ENCODE measurements at regions not wholly inside any gene's neighbourhood (a gene's known extent, or its start where the extent isn't known, plus 50 kb on each side); places are given as distances from the start of the nearest gene placed in this dataset.

- Histone ChIP-seq H3K4me1 (ENCODE audit: control insufficient read depth in 2 of 2, insufficient read depth in 2 of 2, low read length in 1 of 2) (no peaks in the 10 kb centered on the region), H3K9me3 (ENCODE audit: control insufficient read depth in 2 of 2, insufficient read depth in 1 of 2, low read depth in 1 of 2, low read length in 1 of 2) (no peaks in the 10 kb centered on the region), H3K4me3 (ENCODE audit: low read depth in 1 of 2, low read length in 2 of 2) (no peak overlapping the region), H3K27me3 (ENCODE audit: control insufficient read depth in 1 of 2, insufficient read depth in 2 of 2, low read length in 2 of 2) (no peaks in the 10 kb centered on the region), H3K36me3 (ENCODE audit: control insufficient read depth in 2 of 2, insufficient read depth in 2 of 2, low read length in 1 of 2) (no peaks in the 10 kb centered on the region), H3K27ac (ENCODE audit: low read depth in 2 of 2, low read length in 1 of 2) (no peak overlapping the region)
- WGBS, 2 donors = 83 to 84% methylated on average over 3 of the region's 3 CpGs
Measured at GRCh38 chr2:58520903-58521302, 279.8 kb upstream of the FANCL start.

- Histone ChIP-seq H3K27ac (ENCODE audit: low read depth in 2 of 2, low read length in 1 of 2) (no peak overlapping the region), H3K4me3 (ENCODE audit: low read depth in 1 of 2, low read length in 2 of 2) (no peak overlapping the region), H3K36me3 (ENCODE audit: control insufficient read depth in 2 of 2, insufficient read depth in 2 of 2, low read length in 1 of 2) (no peaks in the 10 kb centered on the region), H3K27me3 (ENCODE audit: control insufficient read depth in 1 of 2, insufficient read depth in 2 of 2, low read length in 2 of 2) (no peaks in the 10 kb centered on the region), H3K4me1 (ENCODE audit: control insufficient read depth in 2 of 2, insufficient read depth in 2 of 2, low read length in 1 of 2) (no peaks in the 10 kb centered on the region), H3K9me3 (ENCODE audit: control insufficient read depth in 2 of 2, insufficient read depth in 1 of 2, low read depth in 1 of 2, low read length in 1 of 2) (no peaks in the 10 kb centered on the region)
- WGBS, 2 donors = 90 to 95% methylated on average over 2 of the region's 2 CpGs
Measured at GRCh38 chr2:58517881-58518280, 276.8 kb upstream of the FANCL start.

GRCh38 chr2:58516695-58517094, 275.6 kb upstream of the FANCL start:
- Histone ChIP-seq H3K4me1 (ENCODE audit: control insufficient read depth in 2 of 2, insufficient read depth in 2 of 2, low read length in 1 of 2) (no peaks in the 10 kb centered on the region), H3K27ac (ENCODE audit: low read depth in 2 of 2, low read length in 1 of 2) (no peak overlapping the region), H3K4me3 (ENCODE audit: low read depth in 1 of 2, low read length in 2 of 2) (no peak overlapping the region), H3K36me3 (ENCODE audit: control insufficient read depth in 2 of 2, insufficient read depth in 2 of 2, low read length in 1 of 2) (no peaks in the 10 kb centered on the region), H3K9me3 (ENCODE audit: control insufficient read depth in 2 of 2, insufficient read depth in 1 of 2, low read depth in 1 of 2, low read length in 1 of 2) (no peaks in the 10 kb centered on the region), H3K27me3 (ENCODE audit: control insufficient read depth in 1 of 2, insufficient read depth in 2 of 2, low read length in 2 of 2) (no peaks in the 10 kb centered on the region)
- 76 to 81% methylated on average over 3 of the region's 3 CpGs for WGBS, 2 donors

- H3K4me3 ChIP-seq (ENCODE audit: low read depth in 1 of 2, low read length in 2 of 2) = no peak overlapping the region
- no peak overlapping the region for H3K27ac ChIP-seq (ENCODE audit: low read depth in 2 of 2, low read length in 1 of 2)
- no peaks in the 10 kb centered on the region for H3K27me3 ChIP-seq (ENCODE audit: control insufficient read depth in 1 of 2, insufficient read depth in 2 of 2, low read length in 2 of 2)
- no peaks in the 10 kb centered on the region for H3K36me3 ChIP-seq (ENCODE audit: control insufficient read depth in 2 of 2, insufficient read depth in 2 of 2, low read length in 1 of 2)
- H3K9me3 ChIP-seq (ENCODE audit: control insufficient read depth in 2 of 2, insufficient read depth in 1 of 2, low read depth in 1 of 2, low read length in 1 of 2) = no peaks in the 10 kb centered on the region
- 90 to 93% methylated on average over 2 of the region's 2 CpGs for WGBS, 2 donors
- no peaks in the 10 kb centered on the region for H3K4me1 ChIP-seq (ENCODE audit: control insufficient read depth in 2 of 2, insufficient read depth in 2 of 2, low read length in 1 of 2)
Measured at GRCh38 chr2:58515827-58516573, 274.9 kb upstream of the FANCL start.

GRCh38 chr2:58514252-58514651, 273.1 kb upstream of the FANCL start:
- Histone ChIP-seq H3K27ac (ENCODE audit: low read depth in 2 of 2, low read length in 1 of 2) (no peak overlapping the region), H3K4me3 (ENCODE audit: low read depth in 1 of 2, low read length in 2 of 2) (no peak overlapping the region), H3K36me3 (ENCODE audit: control insufficient read depth in 2 of 2, insufficient read depth in 2 of 2, low read length in 1 of 2) (no peaks in the 10 kb centered on the region), H3K4me1 (ENCODE audit: control insufficient read depth in 2 of 2, insufficient read depth in 2 of 2, low read length in 1 of 2) (no peaks in the 10 kb centered on the region), H3K27me3 (ENCODE audit: control insufficient read depth in 1 of 2, insufficient read depth in 2 of 2, low read length in 2 of 2) (no peaks in the 10 kb centered on the region), H3K9me3 (ENCODE audit: control insufficient read depth in 2 of 2, insufficient read depth in 1 of 2, low read depth in 1 of 2, low read length in 1 of 2) (no peaks in the 10 kb centered on the region)

- no peak overlapping the region for H3K4me3 ChIP-seq (ENCODE audit: low read depth in 1 of 2, low read length in 2 of 2)
- H3K27ac ChIP-seq (ENCODE audit: low read depth in 2 of 2, low read length in 1 of 2) = no peak overlapping the region
- WGBS, 2 donors = 76 to 82% methylated on average over 1 of the region's 1 CpG
- no peaks in the 10 kb centered on the region for H3K27me3 ChIP-seq (ENCODE audit: control insufficient read depth in 1 of 2, insufficient read depth in 2 of 2, low read length in 2 of 2)
- H3K4me1 ChIP-seq (ENCODE audit: control insufficient read depth in 2 of 2, insufficient read depth in 2 of 2, low read length in 1 of 2) = no peaks in the 10 kb centered on the region
- H3K36me3 ChIP-seq (ENCODE audit: control insufficient read depth in 2 of 2, insufficient read depth in 2 of 2, low read length in 1 of 2) = no peaks in the 10 kb centered on the region
- H3K9me3 ChIP-seq (ENCODE audit: control insufficient read depth in 2 of 2, insufficient read depth in 1 of 2, low read depth in 1 of 2, low read length in 1 of 2) = no peaks in the 10 kb centered on the region
Measured at GRCh38 chr2:58512878-58513277, 271.8 kb upstream of the FANCL start.

- 63 to 69% methylated on average over 4 of the region's 4 CpGs for whole genome bisulfite sequencing, 2 donors
- Histone ChIP-seq H3K9me3 (ENCODE audit: control insufficient read depth in 2 of 2, insufficient read depth in 1 of 2, low read depth in 1 of 2, low read length in 1 of 2) (no peaks in the 10 kb centered on the region), H3K36me3 (ENCODE audit: control insufficient read depth in 2 of 2, insufficient read depth in 2 of 2, low read length in 1 of 2) (no peaks in the 10 kb centered on the region), H3K27me3 (ENCODE audit: control insufficient read depth in 1 of 2, insufficient read depth in 2 of 2, low read length in 2 of 2) (no peaks in the 10 kb centered on the region), H3K4me1 (ENCODE audit: control insufficient read depth in 2 of 2, insufficient read depth in 2 of 2, low read length in 1 of 2) (no peaks in the 10 kb centered on the region), H3K27ac (ENCODE audit: low read depth in 2 of 2, low read length in 1 of 2) (no peak overlapping the region), H3K4me3 (ENCODE audit: low read depth in 1 of 2, low read length in 2 of 2) (no peak overlapping the region)
Measured at GRCh38 chr2:58508006-58508405, 266.9 kb upstream of the FANCL start.

- Histone ChIP-seq H3K36me3 (ENCODE audit: control insufficient read depth in 2 of 2, insufficient read depth in 2 of 2, low read length in 1 of 2) (no peaks in the 10 kb centered on the region), H3K27me3 (ENCODE audit: control insufficient read depth in 1 of 2, insufficient read depth in 2 of 2, low read length in 2 of 2) (no peaks in the 10 kb centered on the region), H3K27ac (ENCODE audit: low read depth in 2 of 2, low read length in 1 of 2) (no peak overlapping the region), H3K9me3 (ENCODE audit: control insufficient read depth in 2 of 2, insufficient read depth in 1 of 2, low read depth in 1 of 2, low read length in 1 of 2) (no peaks in the 10 kb centered on the region), H3K4me3 (ENCODE audit: low read depth in 1 of 2, low read length in 2 of 2) (no peak overlapping the region), H3K4me1 (ENCODE audit: control insufficient read depth in 2 of 2, insufficient read depth in 2 of 2, low read length in 1 of 2) (no peaks in the 10 kb centered on the region)
- 74 to 81% methylated on average over 1 of the region's 1 CpG for WGBS, 2 donors
Measured at GRCh38 chr2:58503918-58504317, 262.8 kb upstream of the FANCL start.

- no peaks in the 10 kb centered on the region for H3K9me3 ChIP-seq (ENCODE audit: control insufficient read depth in 2 of 2, insufficient read depth in 1 of 2, low read depth in 1 of 2, low read length in 1 of 2)
- 48 to 71% methylated on average over 3 of the region's 3 CpGs for WGBS, 2 donors
Measured at GRCh38 chr2:58502931-58503330, 261.8 kb upstream of the FANCL start.

GRCh38 chr2:58501371-58502160, 260.4 kb upstream of the FANCL start:
- H3K4me3 ChIP-seq (ENCODE audit: low read depth in 1 of 2, low read length in 2 of 2) = no peak overlapping the region
- no peaks in the 10 kb centered on the region for H3K27me3 ChIP-seq (ENCODE audit: control insufficient read depth in 1 of 2, insufficient read depth in 2 of 2, low read length in 2 of 2)
- 77 to 80% methylated on average over 11 of the region's 11 CpGs for WGBS, 2 donors
- H3K9me3 ChIP-seq (ENCODE audit: control insufficient read depth in 2 of 2, insufficient read depth in 1 of 2, low read depth in 1 of 2, low read length in 1 of 2) = no peaks in the 10 kb centered on the region
- H3K4me1 ChIP-seq (ENCODE audit: control insufficient read depth in 2 of 2, insufficient read depth in 2 of 2, low read length in 1 of 2) = no peaks in the 10 kb centered on the region
- H3K36me3 ChIP-seq (ENCODE audit: control insufficient read depth in 2 of 2, insufficient read depth in 2 of 2, low read length in 1 of 2) = no peaks in the 10 kb centered on the region
- H3K27ac ChIP-seq (ENCODE audit: low read depth in 2 of 2, low read length in 1 of 2) = no peak overlapping the region

More at GRCh38 chr2:58502931-58503330, 261.8 kb upstream of the FANCL start:
- no peaks in the 10 kb centered on the region for H3K27me3 ChIP-seq (ENCODE audit: control insufficient read depth in 1 of 2, insufficient read depth in 2 of 2, low read length in 2 of 2)
- no peaks in the 10 kb centered on the region for H3K36me3 ChIP-seq (ENCODE audit: control insufficient read depth in 2 of 2, insufficient read depth in 2 of 2, low read length in 1 of 2)
- H3K27ac ChIP-seq (ENCODE audit: low read depth in 2 of 2, low read length in 1 of 2) = no peak overlapping the region
- no peak overlapping the region for H3K4me3 ChIP-seq (ENCODE audit: low read depth in 1 of 2, low read length in 2 of 2)
- no peaks in the 10 kb centered on the region for H3K4me1 ChIP-seq (ENCODE audit: control insufficient read depth in 2 of 2, insufficient read depth in 2 of 2, low read length in 1 of 2)
